HCT116 (cell line): ENCODE measurements at regions not wholly inside any gene's neighbourhood (a gene's known extent, or its start where the extent isn't known, plus 50 kb on each side); places are given as distances from the start of the nearest gene placed in this dataset.

ENCODE experiments used
- EZH2 ChIP-seq: fragments of 200-600 bp; sonication (generic); IDR thresholded peaks from 2 replicates; pipeline ENCODE4 v1.6.1; 2017; ENCODE audit warnings: antibody characterized with exemption, mixed run types
- EZH2phosphoT487 ChIP-seq: fragments of 200-600 bp; IDR thresholded peaks from 2 replicates; pipeline ENCODE4 v1.6.1; 2018; ENCODE audit warnings: antibody characterized with exemption, borderline replicate concordance
- JUND ChIP-seq: IDR thresholded peaks from 2 replicates; pipeline ENCODE4 v1.6.1; 2012
- SIN3A ChIP-seq: IDR thresholded peaks from 2 replicates; pipeline ENCODE4 v1.6.1; 2012; ENCODE audit warnings: low read depth
- TF ChIP-seq, protein P1 (sequence below), 3 experiments: fragments of 200-600 bp in 1 of 3; sonication (generic) in 1 of 3; IDR thresholded peaks in 2 of 3; conservative IDR thresholded peaks in 1 of 3; 2 replicates each; pipeline ENCODE4 v1.5.1; 2012 to 2017; ENCODE audit warnings: low read depth in 2 of 3, low read length in 2 of 3, antibody characterized with exemption in 1 of 3, borderline replicate concordance in 1 of 3, control low read depth in 1 of 3, mild to moderate bottlenecking in 1 of 3, mixed read lengths in 1 of 3, mixed run types in 1 of 3, moderate library complexity in 1 of 3; ENCODE audit not compliant: insufficient read depth in 1 of 3
- TF ChIP-seq, protein P2 (sequence below): IDR thresholded peaks from 2 replicates; pipeline ENCODE4 v1.6.1; 2012
- TF ChIP-seq, protein P3 (sequence below): IDR thresholded peaks from 2 replicates; pipeline ENCODE4 v1.6.1; 2012; ENCODE audit warnings: low read depth

DNA sequence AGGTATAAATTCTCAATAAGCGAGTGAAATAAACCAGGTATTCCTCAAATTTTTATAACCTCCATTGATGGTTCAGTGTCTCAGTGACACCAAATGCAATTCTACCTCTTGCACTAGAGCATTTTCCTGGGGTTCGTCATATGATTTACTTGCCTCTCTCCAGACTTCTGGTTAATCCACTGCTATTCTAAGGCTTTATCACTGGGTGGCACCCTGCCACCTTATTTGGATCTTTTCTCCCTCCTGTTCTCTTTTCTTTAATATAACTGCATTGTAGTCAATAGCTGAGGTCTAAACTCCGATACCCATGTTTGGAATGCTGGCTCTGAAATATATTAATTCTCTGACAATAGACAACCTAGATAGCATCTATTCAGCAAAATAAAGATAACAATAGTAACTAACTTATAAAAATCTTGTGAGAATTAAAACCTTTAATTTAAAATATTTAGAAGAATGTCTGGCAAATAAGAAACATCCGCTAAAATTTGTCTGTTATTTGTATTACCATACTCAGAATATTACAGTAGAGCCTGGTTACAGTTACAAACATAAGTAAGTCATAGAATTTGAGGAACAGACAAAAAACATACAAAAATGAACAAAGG is 436.4 kb downstream of the PLA2G4A start:
- TF ChIP-seq, protein P1, sequence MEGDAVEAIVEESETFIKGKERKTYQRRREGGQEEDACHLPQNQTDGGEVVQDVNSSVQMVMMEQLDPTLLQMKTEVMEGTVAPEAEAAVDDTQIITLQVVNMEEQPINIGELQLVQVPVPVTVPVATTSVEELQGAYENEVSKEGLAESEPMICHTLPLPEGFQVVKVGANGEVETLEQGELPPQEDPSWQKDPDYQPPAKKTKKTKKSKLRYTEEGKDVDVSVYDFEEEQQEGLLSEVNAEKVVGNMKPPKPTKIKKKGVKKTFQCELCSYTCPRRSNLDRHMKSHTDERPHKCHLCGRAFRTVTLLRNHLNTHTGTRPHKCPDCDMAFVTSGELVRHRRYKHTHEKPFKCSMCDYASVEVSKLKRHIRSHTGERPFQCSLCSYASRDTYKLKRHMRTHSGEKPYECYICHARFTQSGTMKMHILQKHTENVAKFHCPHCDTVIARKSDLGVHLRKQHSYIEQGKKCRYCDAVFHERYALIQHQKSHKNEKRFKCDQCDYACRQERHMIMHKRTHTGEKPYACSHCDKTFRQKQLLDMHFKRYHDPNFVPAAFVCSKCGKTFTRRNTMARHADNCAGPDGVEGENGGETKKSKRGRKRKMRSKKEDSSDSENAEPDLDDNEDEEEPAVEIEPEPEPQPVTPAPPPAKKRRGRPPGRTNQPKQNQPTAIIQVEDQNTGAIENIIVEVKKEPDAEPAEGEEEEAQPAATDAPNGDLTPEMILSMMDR (IDR thresholded peaks at IDR 0.05 in 2 of 3, conservative IDR thresholded peaks at IDR 0.05 in 1 of 3; ENCODE audit: borderline replicate concordance in 1 of 3, insufficient read depth in 1 of 3, low read depth in 2 of 3, low read length in 2 of 3), result peak; percentile 52 to 75 (median 56); a peak in 5 of 6 replicates
- no peak for TF ChIP-seq JUND
- TF ChIP-seq, protein P2, sequence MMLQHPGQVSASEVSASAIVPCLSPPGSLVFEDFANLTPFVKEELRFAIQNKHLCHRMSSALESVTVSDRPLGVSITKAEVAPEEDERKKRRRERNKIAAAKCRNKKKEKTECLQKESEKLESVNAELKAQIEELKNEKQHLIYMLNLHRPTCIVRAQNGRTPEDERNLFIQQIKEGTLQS, result no peak
- no peak for TF ChIP-seq EZH2phosphoT487
- TF ChIP-seq SIN3A, result no peak
- TF ChIP-seq, protein P3, sequence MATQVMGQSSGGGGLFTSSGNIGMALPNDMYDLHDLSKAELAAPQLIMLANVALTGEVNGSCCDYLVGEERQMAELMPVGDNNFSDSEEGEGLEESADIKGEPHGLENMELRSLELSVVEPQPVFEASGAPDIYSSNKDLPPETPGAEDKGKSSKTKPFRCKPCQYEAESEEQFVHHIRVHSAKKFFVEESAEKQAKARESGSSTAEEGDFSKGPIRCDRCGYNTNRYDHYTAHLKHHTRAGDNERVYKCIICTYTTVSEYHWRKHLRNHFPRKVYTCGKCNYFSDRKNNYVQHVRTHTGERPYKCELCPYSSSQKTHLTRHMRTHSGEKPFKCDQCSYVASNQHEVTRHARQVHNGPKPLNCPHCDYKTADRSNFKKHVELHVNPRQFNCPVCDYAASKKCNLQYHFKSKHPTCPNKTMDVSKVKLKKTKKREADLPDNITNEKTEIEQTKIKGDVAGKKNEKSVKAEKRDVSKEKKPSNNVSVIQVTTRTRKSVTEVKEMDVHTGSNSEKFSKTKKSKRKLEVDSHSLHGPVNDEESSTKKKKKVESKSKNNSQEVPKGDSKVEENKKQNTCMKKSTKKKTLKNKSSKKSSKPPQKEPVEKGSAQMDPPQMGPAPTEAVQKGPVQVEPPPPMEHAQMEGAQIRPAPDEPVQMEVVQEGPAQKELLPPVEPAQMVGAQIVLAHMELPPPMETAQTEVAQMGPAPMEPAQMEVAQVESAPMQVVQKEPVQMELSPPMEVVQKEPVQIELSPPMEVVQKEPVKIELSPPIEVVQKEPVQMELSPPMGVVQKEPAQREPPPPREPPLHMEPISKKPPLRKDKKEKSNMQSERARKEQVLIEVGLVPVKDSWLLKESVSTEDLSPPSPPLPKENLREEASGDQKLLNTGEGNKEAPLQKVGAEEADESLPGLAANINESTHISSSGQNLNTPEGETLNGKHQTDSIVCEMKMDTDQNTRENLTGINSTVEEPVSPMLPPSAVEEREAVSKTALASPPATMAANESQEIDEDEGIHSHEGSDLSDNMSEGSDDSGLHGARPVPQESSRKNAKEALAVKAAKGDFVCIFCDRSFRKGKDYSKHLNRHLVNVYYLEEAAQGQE, result no peak
- no peak for TF ChIP-seq EZH2
